SK-N-SH (cell line): ENCODE measurements at regions not wholly inside any gene's neighbourhood (a gene's known extent, or its start where the extent isn't known, plus 50 kb on each side); places are given as distances from the start of the nearest gene placed in this dataset.
A peak's percentile ranks its signal among the peaks of the same experiment; 100 is the strongest.

Experiments used
- CTCF ChIA-PET: fragments of 300-600, 350-600 bp; formaldehyde crosslinking; extraction: SDS; loops from one replicate; lab custom pipeline; 2021; lab: Yijun Ruan, JAX
- POLR2A ChIA-PET: fragments of 350-600 bp; sonication (Branson Sonifier 250); formaldehyde crosslinking; extraction: SDS; loops from one replicate; lab custom pipeline; 2020; ENCODE audit warnings: antibody characterized with exemption, inconsistent platforms; lab: Yijun Ruan, JAX
- DNase-seq: peaks from one replicate; pipeline ENCODE4 v3.0.0; 2012
- H2AFZ ChIP-seq: fragments of 200-600 bp; sonication (generic); 2 replicates; pipeline ENCODE4 v1.8.1; 2016; ENCODE audit warnings: antibody characterized with exemption, mild to moderate bottlenecking, low read depth
- H3F3A ChIP-seq: fragments of 200-600 bp; sonication (generic); replicated peaks from 2 replicates; pipeline ENCODE3; 2016; ENCODE audit warnings: antibody characterized with exemption, mild to moderate bottlenecking; ENCODE audit not compliant: insufficient read depth
- H3K27ac ChIP-seq, 2 experiments: fragments of 200-500 bp in 1 of 2; fragments of 200-600 bp in 1 of 2; sonication (Bioruptor generic) in 1 of 2; sonication (generic), shearing (Covaris generic) in 1 of 2; 2 replicates each; pipeline versions ENCODE4 v1.5.1 to v1.6.1; 2014 to 2016; ENCODE audit warnings: low read depth in 2 of 2, inconsistent platforms in 1 of 2, low read length in 1 of 2, mild to moderate bottlenecking in 1 of 2, mixed read lengths in 1 of 2
- H3K27me3 ChIP-seq: fragments of 200-600 bp; sonication (generic), shearing (Covaris generic); 2 replicates; pipeline ENCODE4 v1.6.1; 2016; ENCODE audit warnings: mixed run types; ENCODE audit not compliant: insufficient read depth
- H3K36me3 ChIP-seq, 2 experiments: fragments of 200-500 bp in 1 of 2; fragments of 200-600 bp in 1 of 2; sonication (Bioruptor generic) in 1 of 2; sonication (generic) in 1 of 2; replicated peaks in 1 of 2; 2 replicates each; pipeline versions ENCODE3 to v1.5.1; 2014 to 2016; ENCODE audit warnings: low read length in 1 of 2, mild to moderate bottlenecking in 1 of 2; ENCODE audit not compliant: insufficient read depth in 2 of 2, control insufficient read depth in 1 of 2
- H3K4me1 ChIP-seq, 2 experiments: fragments of 200-500 bp in 1 of 2; fragments of 200-600 bp in 1 of 2; sonication (Bioruptor generic) in 1 of 2; sonication (generic), shearing (Covaris generic) in 1 of 2; 2 replicates each; pipeline versions ENCODE4 v1.5.1 to v1.6.1; 2014 to 2016; ENCODE audit warnings: low read depth in 1 of 2, low read length in 1 of 2, mixed run types in 1 of 2; ENCODE audit not compliant: insufficient read depth in 2 of 2, control insufficient read depth in 1 of 2
- H3K4me2 ChIP-seq: fragments of 200-600 bp; sonication (generic), shearing (Covaris generic); 2 replicates; pipeline ENCODE4 v1.6.1; 2017; ENCODE audit warnings: mixed run types
- H3K4me3 ChIP-seq, 2 experiments: fragments of 200-500 bp in 1 of 2; fragments of 200-600 bp in 1 of 2; sonication (Bioruptor generic) in 1 of 2; sonication (generic), shearing (Covaris generic) in 1 of 2; 2 replicates each; pipeline versions ENCODE4 v1.5.1 to v1.8.1; 2014 to 2016; ENCODE audit warnings: low read depth in 2 of 2, inconsistent platforms in 1 of 2, low read length in 1 of 2, mild to moderate bottlenecking in 1 of 2, mixed read lengths in 1 of 2, moderate library complexity in 1 of 2
- H3K79me2 ChIP-seq: fragments of 200-600 bp; sonication (generic); 2 replicates; pipeline ENCODE4 v1.8.1; 2017; ENCODE audit warnings: mild to moderate bottlenecking; ENCODE audit not compliant: insufficient read depth
- H3K9ac ChIP-seq: fragments of 200-600 bp; sonication (generic); 2 replicates; pipeline ENCODE4 v1.6.1; 2017; ENCODE audit warnings: mixed run types
- H3K9me2 ChIP-seq: fragments of 200-600 bp; sonication (generic); 2 replicates; pipeline ENCODE4 v1.6.1; 2017; ENCODE audit warnings: mixed run types
- H3K9me3 ChIP-seq: fragments of 200-600 bp; sonication (generic); 2 replicates; pipeline ENCODE4 v1.6.1; 2017; ENCODE audit warnings: mixed run types, mild to moderate bottlenecking, moderate library complexity
- H4K20me1 ChIP-seq: fragments of 200-600 bp; sonication (generic); 2 replicates; pipeline ENCODE4 v1.6.1; 2017; ENCODE audit warnings: mild to moderate bottlenecking, mixed run types; ENCODE audit not compliant: insufficient read depth
- CTCF ChIP-seq: fragments of 200-600 bp; sonication (generic); IDR thresholded peaks from 2 replicates; pipeline ENCODE4 v1.6.1; 2017; ENCODE audit warnings: antibody characterized with exemption, mild to moderate bottlenecking, moderate library complexity
- ELF1 ChIP-seq: IDR thresholded peaks from 2 replicates; pipeline ENCODE4 v1.4.0; 2012
- EZH2phosphoT487 ChIP-seq: fragments of 200-600 bp; sonication (generic); IDR thresholded peaks from 2 replicates; pipeline ENCODE4 v1.6.1; 2017; ENCODE audit warnings: low read depth, mixed run types, mild to moderate bottlenecking, antibody characterized with exemption, moderate library complexity, borderline replicate concordance
- FOXJ3 ChIP-seq: sonication (generic); formaldehyde crosslinking; IDR thresholded peaks from 2 replicates; pipeline ENCODE4 v1.5.1; 2020; ENCODE audit warnings: mild to moderate bottlenecking, missing genetic modification reagents
- GATA2 ChIP-seq: sonication (generic); formaldehyde crosslinking; IDR thresholded peaks from 2 replicates; pipeline ENCODE4 v1.5.0; 2020; ENCODE audit warnings: mild to moderate bottlenecking, missing genetic modification reagents
- IRF3 ChIP-seq: fragments of 150-350 bp; IDR thresholded peaks from 2 replicates; pipeline ENCODE4 v1.6.1; 2016; ENCODE audit warnings: mild to moderate bottlenecking, low read depth, low read length
- JUND ChIP-seq: IDR thresholded peaks from 2 replicates; pipeline ENCODE4 v1.4.0; 2012
- MEF2A ChIP-seq: IDR thresholded peaks from 2 replicates; pipeline ENCODE4 v1.4.0; 2012; ENCODE audit warnings: low read depth, borderline replicate concordance
- MXI1 ChIP-seq: IDR thresholded peaks from 2 replicates; pipeline ENCODE4 v1.6.1; 2012; ENCODE audit warnings: mild to moderate bottlenecking, low read depth, low read length, improper control_type of control experiment
- NFIC ChIP-seq: IDR thresholded peaks from 2 replicates; pipeline ENCODE4 v1.4.0; 2012; ENCODE audit warnings: borderline replicate concordance
- PBX3 ChIP-seq: IDR thresholded peaks from 2 replicates; pipeline ENCODE4; 2012
- RAD21 ChIP-seq: IDR thresholded peaks from 2 replicates; pipeline ENCODE4 v1.6.1; 2012; ENCODE audit warnings: mild to moderate bottlenecking, low read length
- RCOR1 ChIP-seq: fragments of 150-350 bp; IDR thresholded peaks from 2 replicates; pipeline ENCODE4 v1.6.1; 2017; ENCODE audit warnings: antibody characterized with exemption, low read length
- REST ChIP-seq: IDR thresholded peaks from 2 replicates; pipeline ENCODE4 v1.6.1; 2012; ENCODE audit warnings: mild to moderate bottlenecking, low read depth, low read length, moderate library complexity
- RFX5 ChIP-seq: IDR thresholded peaks from 2 replicates; pipeline ENCODE4 v1.6.1; 2012; ENCODE audit warnings: mild to moderate bottlenecking, improper control_type of control experiment, low read length
- RXRA ChIP-seq: IDR thresholded peaks from 2 replicates; pipeline ENCODE4 v1.4.0; 2012; ENCODE audit warnings: low read depth, mild to moderate bottlenecking, borderline replicate concordance
- SMC3 ChIP-seq: IDR thresholded peaks from 2 replicates; pipeline ENCODE4 v1.6.1; 2012; ENCODE audit warnings: low read depth, low read length, improper control_type of control experiment
- TAF1 ChIP-seq: IDR thresholded peaks from 2 replicates; pipeline ENCODE4 v1.6.1; 2012; ENCODE audit warnings: low read depth, mild to moderate bottlenecking, low read length, moderate library complexity, borderline replicate concordance
- USF1 ChIP-seq: IDR thresholded peaks from 2 replicates; pipeline ENCODE4 v1.4.0; 2012; ENCODE audit warnings: low read depth, borderline replicate concordance
- USF2 ChIP-seq: fragments of 150-350 bp; IDR thresholded peaks from 2 replicates; pipeline ENCODE4 v1.6.1; 2017; ENCODE audit warnings: antibody characterized with exemption, low read length, low read depth, borderline replicate concordance
- YY1 ChIP-seq: IDR thresholded peaks from 2 replicates; pipeline ENCODE4 v1.4.0; 2012; ENCODE audit warnings: low read depth, mild to moderate bottlenecking
- WGBS: methylation state at CpG from one replicate; pipeline ENCODE4 v1.1.6; 2017; ENCODE audit warnings: low lambda C conversion rate; 5-methylcytosine and 5-hydroxymethylcytosine counted together
- TF ChIP-seq, protein P1 (sequence below): IDR thresholded peaks from 2 replicates; pipeline ENCODE4 v1.4.0; 2012; ENCODE audit warnings: low read depth, borderline replicate concordance

DNA sequence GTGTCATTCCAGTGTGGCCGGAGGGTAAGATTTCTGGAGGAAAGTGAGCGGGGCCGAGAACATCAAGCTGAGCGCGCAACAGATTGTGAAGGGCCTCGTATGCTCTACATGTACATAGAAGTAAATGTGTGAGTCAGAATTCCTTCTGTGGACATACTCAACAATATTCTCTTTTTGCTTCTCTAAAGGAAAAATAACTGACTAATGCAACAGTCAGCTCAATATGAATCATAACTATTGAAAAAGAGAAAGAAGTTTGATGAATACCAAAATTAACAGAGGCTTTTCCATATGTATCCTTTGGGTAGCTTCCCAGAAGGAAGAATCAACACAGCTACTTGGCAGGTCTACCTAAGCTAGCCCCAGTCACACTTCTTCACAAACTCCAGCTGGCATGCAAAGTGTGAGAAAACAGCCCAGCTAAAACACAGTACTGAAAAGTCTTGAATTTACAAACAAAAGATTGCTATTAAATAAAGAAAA, 87.5 kb upstream of the ZFP42 start:
- Histone ChIP-seq H2AFZ (no peak overlapping the region), H3K9me3 (no peaks in the 10 kb centered on the region), H3K4me3 (no peak overlapping the region), H3K36me3 (no peaks in the 10 kb centered on the region), H4K20me1 (no peaks in the 10 kb centered on the region), H3K4me2 (no peak overlapping the region), H3F3A (peaks cover 5% of the 10 kb centered on the region), H3K27ac (peak overlapping the region in 1 of 2 experiments; percentile 38; a peak in 1 of 4 replicates), H3K4me1 (no peaks in the 10 kb centered on the region), H3K9ac (no peak overlapping the region), H3K79me2 (no peaks in the 10 kb centered on the region), H3K27me3 (no peaks in the 10 kb centered on the region), H3K9me2 (no peaks in the 10 kb centered on the region)
- ChIA-PET CTCF (interaction anchor here (1.2 kb wide), 1 partner anchor 11 kb away, joined by 3 read pairs; no protein-coding TSS in a partner anchor), POLR2A (no interaction called here)
- WGBS: 28% methylated on average over 6 of the region's 6 CpGs
- DNase-seq: no peak
- TF ChIP-seq EZH2phosphoT487 (no peak), MXI1 (no peak), REST (no peak), FOXJ3 (no peak), MEF2A (no peak), USF2 (no peak), NFIC (peak; percentile 43; the same call in 1 of the 2 replicates), RFX5 (no peak), CTCF (no peak), RAD21 (no peak), GATA2 (CRISPR knock-in tag) (no peak), JUND (peak; percentile 53; the same call in 1 of the 2 replicates), USF1 (no peak), SMC3 (no peak), TAF1 (no peak), YY1 (no peak), ELF1 (no peak), PBX3 (0 out of 2 replicates have a peak, but pooled peaks have one; percentile 9), RXRA (no peak), RCOR1 (no peak), IRF3 (no peak)
- TF ChIP-seq, protein P1, sequence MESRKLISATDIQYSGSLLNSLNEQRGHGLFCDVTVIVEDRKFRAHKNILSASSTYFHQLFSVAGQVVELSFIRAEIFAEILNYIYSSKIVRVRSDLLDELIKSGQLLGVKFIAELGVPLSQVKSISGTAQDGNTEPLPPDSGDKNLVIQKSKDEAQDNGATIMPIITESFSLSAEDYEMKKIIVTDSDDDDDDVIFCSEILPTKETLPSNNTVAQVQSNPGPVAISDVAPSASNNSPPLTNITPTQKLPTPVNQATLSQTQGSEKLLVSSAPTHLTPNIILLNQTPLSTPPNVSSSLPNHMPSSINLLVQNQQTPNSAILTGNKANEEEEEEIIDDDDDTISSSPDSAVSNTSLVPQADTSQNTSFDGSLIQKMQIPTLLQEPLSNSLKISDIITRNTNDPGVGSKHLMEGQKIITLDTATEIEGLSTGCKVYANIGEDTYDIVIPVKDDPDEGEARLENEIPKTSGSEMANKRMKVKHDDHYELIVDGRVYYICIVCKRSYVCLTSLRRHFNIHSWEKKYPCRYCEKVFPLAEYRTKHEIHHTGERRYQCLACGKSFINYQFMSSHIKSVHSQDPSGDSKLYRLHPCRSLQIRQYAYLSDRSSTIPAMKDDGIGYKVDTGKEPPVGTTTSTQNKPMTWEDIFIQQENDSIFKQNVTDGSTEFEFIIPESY: no peak
